ENCODE measurements at regions not wholly inside any gene's neighbourhood (a gene's known extent, or its start where the extent isn't known, plus 50 kb on each side); places are given as distances from the start of the nearest gene placed in this dataset.

DNA sequence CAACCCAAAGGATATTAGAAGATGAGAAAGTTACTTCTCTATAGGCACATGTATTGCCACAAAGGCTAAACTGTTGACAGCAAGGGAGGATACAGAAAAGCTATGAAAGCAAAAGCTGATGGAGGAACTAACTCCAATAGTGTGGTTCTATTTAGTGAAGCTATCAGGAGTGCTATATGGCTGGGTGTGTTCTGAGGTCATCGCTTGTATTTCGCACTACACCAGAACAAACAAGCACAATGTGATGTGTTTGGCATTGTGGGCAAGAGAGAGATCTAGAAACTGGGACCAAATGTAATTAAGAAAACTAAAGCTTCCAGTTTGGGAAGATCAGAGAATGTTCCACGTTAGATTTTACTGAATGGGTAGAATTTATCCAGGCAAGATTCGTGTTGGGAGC is 220.4 kb upstream of the UMPS start:
- TF ChIP-seq, protein P1, sequence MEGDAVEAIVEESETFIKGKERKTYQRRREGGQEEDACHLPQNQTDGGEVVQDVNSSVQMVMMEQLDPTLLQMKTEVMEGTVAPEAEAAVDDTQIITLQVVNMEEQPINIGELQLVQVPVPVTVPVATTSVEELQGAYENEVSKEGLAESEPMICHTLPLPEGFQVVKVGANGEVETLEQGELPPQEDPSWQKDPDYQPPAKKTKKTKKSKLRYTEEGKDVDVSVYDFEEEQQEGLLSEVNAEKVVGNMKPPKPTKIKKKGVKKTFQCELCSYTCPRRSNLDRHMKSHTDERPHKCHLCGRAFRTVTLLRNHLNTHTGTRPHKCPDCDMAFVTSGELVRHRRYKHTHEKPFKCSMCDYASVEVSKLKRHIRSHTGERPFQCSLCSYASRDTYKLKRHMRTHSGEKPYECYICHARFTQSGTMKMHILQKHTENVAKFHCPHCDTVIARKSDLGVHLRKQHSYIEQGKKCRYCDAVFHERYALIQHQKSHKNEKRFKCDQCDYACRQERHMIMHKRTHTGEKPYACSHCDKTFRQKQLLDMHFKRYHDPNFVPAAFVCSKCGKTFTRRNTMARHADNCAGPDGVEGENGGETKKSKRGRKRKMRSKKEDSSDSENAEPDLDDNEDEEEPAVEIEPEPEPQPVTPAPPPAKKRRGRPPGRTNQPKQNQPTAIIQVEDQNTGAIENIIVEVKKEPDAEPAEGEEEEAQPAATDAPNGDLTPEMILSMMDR (IDR thresholded peaks at IDR 0.05; ENCODE audit: low read depth, low read length), result no peak
- no peak for DNase-seq (ENCODE audit: low read depth in 2 of 2)

DNA sequence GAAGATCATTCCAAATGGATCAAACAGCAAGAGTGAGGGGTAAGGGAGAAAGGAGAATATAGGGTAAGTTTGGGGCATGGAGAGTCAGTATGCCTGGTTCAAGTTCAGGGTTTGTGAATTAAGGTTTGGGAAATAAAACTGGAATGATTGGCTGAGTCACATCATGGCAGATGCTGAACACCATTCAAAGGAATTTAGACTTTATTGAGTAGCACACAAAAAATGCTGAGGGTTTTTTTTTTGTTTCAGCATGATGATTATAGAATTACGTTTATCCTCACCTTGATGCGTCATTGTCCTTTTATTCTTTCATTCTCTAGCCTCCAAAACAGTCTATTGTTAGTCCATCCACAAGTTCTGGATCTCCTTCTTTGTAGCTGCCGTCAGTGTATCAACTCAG is 220.0 kb upstream of the UMPS start:
- peak in 1 of 2 donors; percentile 61 for DNase-seq (ENCODE audit: low read depth in 2 of 2)
- H3K4me3 ChIP-seq (replicated peaks in 1 of 2; ENCODE audit: low read depth in 2 of 2, low read length in 2 of 2), result no peak overlapping the region
- TF ChIP-seq, protein P1 (IDR thresholded peaks at IDR 0.05; ENCODE audit: low read depth, low read length), result no peak

More for the DNA sequence above, 220.4 kb upstream of the UMPS start:
- H3K4me3 ChIP-seq (replicated peaks in 1 of 2; ENCODE audit: low read depth in 2 of 2, low read length in 2 of 2), result no peak overlapping the region

DNA sequence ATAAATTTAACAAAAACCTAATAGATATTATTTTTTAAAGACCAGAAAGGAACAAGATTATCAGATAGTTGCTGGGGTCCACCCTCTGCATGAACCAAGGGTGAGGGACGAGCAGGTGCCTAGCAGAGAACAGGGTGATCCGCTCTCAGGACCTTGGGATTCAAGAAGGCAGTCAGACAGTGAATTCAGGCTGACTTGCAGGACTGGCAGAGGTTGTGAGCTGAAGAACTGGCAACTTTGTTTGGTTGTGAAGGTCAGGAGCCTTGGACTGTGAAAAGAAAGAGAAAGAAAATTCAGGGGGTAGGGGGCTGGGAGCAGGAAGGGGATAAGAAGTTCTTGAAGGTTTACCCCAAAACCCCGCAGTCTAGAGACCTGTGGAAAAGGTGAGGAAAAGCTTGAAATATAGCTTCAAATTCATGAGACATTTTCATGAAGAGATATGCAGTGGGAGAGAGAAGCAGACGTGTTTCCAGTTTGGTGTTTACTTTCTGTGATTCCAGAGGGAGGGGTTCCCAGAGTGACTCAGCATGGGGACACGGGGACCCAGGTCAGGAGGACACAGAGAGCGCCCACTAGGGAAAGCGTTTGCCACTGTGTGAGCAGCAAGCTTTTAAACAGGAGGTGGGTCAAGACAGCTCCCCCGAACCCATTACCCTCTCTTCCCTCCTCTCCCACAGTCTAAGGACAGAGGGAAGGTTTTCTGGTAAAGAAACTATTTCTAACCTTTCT is 217.2 kb upstream of the UMPS start:
- H3K4me3 ChIP-seq (replicated peaks in 1 of 2; ENCODE audit: low read depth in 2 of 2, low read length in 2 of 2), result no peak overlapping the region
- DNase-seq (ENCODE audit: low read depth in 2 of 2), result no peak

DNA sequence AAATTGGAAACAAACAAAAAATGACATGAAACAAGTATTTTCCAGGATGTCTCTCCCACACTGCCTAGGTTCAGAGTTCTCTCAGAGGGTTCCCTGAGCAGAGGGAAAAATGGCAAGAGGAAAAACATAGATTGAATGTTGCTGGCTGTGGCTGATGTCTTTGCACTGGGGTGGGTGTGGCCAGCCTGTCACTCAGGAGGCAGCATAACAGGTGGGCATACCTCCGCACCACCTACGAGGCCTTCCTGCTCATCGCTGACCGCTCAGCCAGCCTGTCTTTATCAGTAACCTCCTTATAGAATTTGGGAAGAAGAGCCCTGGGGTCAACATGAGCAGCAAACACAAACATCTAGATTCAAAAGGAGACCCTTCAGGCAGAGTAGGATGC is 216.6 kb upstream of the UMPS start:
- H3K4me3 ChIP-seq (replicated peaks in 1 of 2; ENCODE audit: low read depth in 2 of 2, low read length in 2 of 2), result no peak overlapping the region
- DNase-seq (ENCODE audit: low read depth in 2 of 2), result no peak
- TF ChIP-seq, protein P1 (IDR thresholded peaks at IDR 0.05; ENCODE audit: low read depth, low read length), result no peak

More for the DNA sequence above, 217.2 kb upstream of the UMPS start:
- TF ChIP-seq, protein P1 (IDR thresholded peaks at IDR 0.05; ENCODE audit: low read depth, low read length), result no peak

DNA sequence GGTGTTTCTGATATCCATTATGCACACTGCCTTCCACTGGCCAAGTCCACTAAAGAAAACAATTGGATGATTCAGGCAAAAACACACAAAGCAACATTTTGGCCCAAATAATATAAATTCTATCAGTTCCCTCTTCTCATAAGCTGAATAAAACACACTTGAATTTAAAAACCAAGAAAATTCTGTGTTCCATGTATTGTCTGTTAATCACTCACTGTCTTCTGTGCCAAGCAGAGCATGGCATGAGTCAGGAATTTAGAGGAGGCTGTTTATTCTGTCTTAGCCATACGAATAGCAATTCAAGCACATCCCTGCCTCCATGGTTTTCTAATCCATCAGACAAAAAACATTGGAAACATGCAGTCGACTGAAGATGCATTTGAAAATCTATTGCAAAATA is 215.6 kb upstream of the UMPS start:
- no peak overlapping the region for H3K4me3 ChIP-seq (replicated peaks in 1 of 2; ENCODE audit: low read depth in 2 of 2, low read length in 2 of 2)
- TF ChIP-seq, protein P1 (IDR thresholded peaks at IDR 0.05; ENCODE audit: low read depth, low read length), result no peak
- DNase-seq (ENCODE audit: low read depth in 2 of 2), result no peak

DNA sequence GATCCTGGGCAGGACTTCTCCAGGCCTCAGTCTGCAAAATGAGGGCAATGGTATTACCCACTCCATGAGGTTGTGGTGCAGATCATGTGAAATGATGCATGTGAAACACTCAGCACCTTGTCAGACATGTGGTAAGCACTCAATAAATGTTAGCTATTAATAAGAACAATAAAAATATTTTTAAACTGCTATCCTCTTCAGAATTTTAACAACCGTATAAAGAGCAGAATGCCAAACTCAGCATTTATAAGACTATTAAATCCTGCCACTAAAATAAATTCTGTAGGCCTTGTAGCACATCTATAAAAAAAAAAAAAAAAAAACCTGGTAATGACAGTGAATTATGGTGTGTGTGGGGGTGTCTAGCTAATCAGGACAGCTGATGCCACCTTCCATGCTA is 213.9 kb upstream of the UMPS start:
- no peak for DNase-seq (ENCODE audit: low read depth in 2 of 2)
- TF ChIP-seq, protein P1 (IDR thresholded peaks at IDR 0.05; ENCODE audit: low read depth, low read length), result no peak
- H3K4me3 ChIP-seq (replicated peaks in 1 of 2; ENCODE audit: low read depth in 2 of 2, low read length in 2 of 2), result no peak overlapping the region

DNA sequence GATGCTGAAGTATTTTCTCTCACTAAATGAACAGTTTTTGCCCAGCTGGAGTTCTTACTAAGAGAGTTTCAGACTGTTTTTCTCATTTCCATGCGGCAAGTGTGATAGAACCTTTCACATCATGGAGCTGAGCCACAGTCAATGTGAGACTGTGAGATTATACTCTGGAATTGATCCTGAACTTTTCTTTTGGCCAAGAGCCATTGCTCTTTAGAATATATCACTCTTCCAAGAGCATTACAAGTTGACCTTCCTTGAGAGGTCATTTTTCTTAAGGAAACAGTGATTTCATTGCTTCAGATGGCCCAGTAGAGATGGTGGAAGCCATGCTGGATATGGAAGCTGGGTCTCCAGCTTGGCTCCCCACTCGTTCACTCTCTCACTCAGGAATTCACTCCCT is 212.9 kb upstream of the UMPS start:
- DNase-seq (ENCODE audit: low read depth in 2 of 2), result no peak
- TF ChIP-seq, protein P1 (IDR thresholded peaks at IDR 0.05; ENCODE audit: low read depth, low read length), result no peak
- no peak overlapping the region for H3K4me3 ChIP-seq (replicated peaks in 1 of 2; ENCODE audit: low read depth in 2 of 2, low read length in 2 of 2)
